Lower leg skin (tissue), 3 donors: ENCODE measurements at regions not wholly inside any gene's neighbourhood (a gene's known extent, or its start where the extent isn't known, plus 50 kb on each side); places are given as distances from the start of the nearest gene placed in this dataset.

Source experiments
- POLR2A ChIP-seq, 2 donors: fragments of 450-650 bp; IDR thresholded peaks; one replicate each; pipeline ENCODE4 v1.6.1; 2016 to 2017; ENCODE audit warnings: antibody characterized with exemption in 2 of 2, mild to moderate bottlenecking in 1 of 2, moderate library complexity in 1 of 2
- TF ChIP-seq, protein P1 (sequence below), 3 donors: fragments of 450-650 bp; IDR thresholded peaks; one replicate each; pipeline ENCODE4 v1.5.1; 2016; ENCODE audit warnings: antibody characterized with exemption in 3 of 3, mild to moderate bottlenecking in 3 of 3, moderate library complexity in 2 of 3

DNA sequence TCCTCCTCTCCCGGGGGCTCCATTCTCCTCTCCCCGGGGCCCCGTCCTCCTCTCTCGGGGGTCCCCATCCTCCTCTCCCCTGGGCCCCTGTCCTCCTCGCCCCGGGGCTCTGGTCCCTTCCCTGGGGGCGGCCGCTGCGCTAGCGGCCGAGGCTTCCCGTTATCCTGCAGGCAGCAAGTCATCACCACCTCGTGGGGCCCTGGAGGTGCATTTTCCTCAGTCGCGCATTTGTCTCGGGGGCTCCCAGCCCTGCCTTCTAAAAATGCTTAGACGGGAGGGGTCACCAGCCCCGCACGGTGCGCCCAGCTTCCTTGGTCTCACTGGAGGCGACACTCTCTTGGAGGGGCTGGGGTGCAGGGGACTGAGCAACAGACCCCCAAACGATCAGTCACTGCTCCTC is 216.5 kb downstream of the QKI start:
- TF ChIP-seq, protein P1, sequence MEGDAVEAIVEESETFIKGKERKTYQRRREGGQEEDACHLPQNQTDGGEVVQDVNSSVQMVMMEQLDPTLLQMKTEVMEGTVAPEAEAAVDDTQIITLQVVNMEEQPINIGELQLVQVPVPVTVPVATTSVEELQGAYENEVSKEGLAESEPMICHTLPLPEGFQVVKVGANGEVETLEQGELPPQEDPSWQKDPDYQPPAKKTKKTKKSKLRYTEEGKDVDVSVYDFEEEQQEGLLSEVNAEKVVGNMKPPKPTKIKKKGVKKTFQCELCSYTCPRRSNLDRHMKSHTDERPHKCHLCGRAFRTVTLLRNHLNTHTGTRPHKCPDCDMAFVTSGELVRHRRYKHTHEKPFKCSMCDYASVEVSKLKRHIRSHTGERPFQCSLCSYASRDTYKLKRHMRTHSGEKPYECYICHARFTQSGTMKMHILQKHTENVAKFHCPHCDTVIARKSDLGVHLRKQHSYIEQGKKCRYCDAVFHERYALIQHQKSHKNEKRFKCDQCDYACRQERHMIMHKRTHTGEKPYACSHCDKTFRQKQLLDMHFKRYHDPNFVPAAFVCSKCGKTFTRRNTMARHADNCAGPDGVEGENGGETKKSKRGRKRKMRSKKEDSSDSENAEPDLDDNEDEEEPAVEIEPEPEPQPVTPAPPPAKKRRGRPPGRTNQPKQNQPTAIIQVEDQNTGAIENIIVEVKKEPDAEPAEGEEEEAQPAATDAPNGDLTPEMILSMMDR (IDR thresholded peaks at IDR 0.05): no peak
- TF ChIP-seq POLR2A (IDR thresholded peaks at IDR 0.05): no peak
